BJ (cell line): ENCODE measurements at regions not wholly inside any gene's neighbourhood (a gene's known extent, or its start where the extent isn't known, plus 50 kb on each side); places are given as distances from the start of the nearest gene placed in this dataset.

Source experiments
- CTCF ChIA-PET: fragments of 350-600 bp; formaldehyde crosslinking; extraction: SDS; loops from one replicate; lab custom pipeline; 2021; ENCODE audit warnings: antibody characterized with exemption, inconsistent platforms; lab: Yijun Ruan, JAX
- POLR2A ChIA-PET: fragments of 300-600 bp; sonication (Branson Sonifier 250); formaldehyde crosslinking; extraction: SDS; loops from one replicate; lab custom pipeline; 2021; ENCODE audit warnings: antibody characterized with exemption; lab: Charles Lee
- DNase-seq: peaks from one replicate; pipeline ENCODE4 v3.0.0-alpha.2; 2011; ENCODE audit warnings: low read depth
- H3K27me3 ChIP-seq: 2 replicates; pipeline ENCODE4 v1.6.0; 2011; ENCODE audit warnings: low read length; ENCODE audit not compliant: control insufficient read depth, insufficient read depth
- H3K36me3 ChIP-seq: 2 replicates; pipeline ENCODE4 v1.5.1; 2011; ENCODE audit warnings: low read length; ENCODE audit not compliant: control insufficient read depth, insufficient read depth
- H3K4me3 ChIP-seq: 2 replicates; pipeline ENCODE4 v1.5.1; 2011; ENCODE audit warnings: low read depth, mild to moderate bottlenecking, control low read depth, low read length
- TF ChIP-seq, protein P1 (sequence below): IDR thresholded peaks from 2 replicates; pipeline ENCODE4 v1.5.1; 2011; ENCODE audit warnings: low read depth, mild to moderate bottlenecking, control low read depth, inconsistent platforms, low read length, moderate library complexity; ENCODE audit not compliant: insufficient read depth

DNA sequence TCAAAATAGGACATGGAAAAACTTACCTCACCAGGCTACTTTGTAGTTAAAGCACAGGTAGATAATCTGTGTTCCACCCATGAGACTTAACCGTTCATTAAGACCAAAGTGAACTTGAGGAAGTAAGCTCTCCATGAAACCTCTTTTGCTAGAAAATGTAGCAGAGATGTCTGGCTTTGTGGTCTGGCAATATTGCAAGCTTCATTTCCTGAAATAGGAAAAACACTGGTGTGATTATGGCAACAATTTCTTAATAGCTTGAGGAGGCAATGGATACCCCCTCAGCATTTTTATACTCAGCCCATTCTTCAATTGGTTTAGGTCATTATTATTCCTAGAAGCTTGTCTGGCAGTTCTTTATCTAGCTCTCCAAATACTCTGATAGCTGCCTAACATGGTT is 957.3 kb downstream of the IGSF11 start:
- Histone ChIP-seq H3K27me3 (no peaks in the 10 kb centered on the region), H3K36me3 (no peaks in the 10 kb centered on the region), H3K4me3 (no peak overlapping the region)
- DNase-seq = no peak
- CTCF ChIA-PET = no interaction called here
- TF ChIP-seq, protein P1, sequence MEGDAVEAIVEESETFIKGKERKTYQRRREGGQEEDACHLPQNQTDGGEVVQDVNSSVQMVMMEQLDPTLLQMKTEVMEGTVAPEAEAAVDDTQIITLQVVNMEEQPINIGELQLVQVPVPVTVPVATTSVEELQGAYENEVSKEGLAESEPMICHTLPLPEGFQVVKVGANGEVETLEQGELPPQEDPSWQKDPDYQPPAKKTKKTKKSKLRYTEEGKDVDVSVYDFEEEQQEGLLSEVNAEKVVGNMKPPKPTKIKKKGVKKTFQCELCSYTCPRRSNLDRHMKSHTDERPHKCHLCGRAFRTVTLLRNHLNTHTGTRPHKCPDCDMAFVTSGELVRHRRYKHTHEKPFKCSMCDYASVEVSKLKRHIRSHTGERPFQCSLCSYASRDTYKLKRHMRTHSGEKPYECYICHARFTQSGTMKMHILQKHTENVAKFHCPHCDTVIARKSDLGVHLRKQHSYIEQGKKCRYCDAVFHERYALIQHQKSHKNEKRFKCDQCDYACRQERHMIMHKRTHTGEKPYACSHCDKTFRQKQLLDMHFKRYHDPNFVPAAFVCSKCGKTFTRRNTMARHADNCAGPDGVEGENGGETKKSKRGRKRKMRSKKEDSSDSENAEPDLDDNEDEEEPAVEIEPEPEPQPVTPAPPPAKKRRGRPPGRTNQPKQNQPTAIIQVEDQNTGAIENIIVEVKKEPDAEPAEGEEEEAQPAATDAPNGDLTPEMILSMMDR = no peak
- POLR2A ChIA-PET = no interaction called here

DNA sequence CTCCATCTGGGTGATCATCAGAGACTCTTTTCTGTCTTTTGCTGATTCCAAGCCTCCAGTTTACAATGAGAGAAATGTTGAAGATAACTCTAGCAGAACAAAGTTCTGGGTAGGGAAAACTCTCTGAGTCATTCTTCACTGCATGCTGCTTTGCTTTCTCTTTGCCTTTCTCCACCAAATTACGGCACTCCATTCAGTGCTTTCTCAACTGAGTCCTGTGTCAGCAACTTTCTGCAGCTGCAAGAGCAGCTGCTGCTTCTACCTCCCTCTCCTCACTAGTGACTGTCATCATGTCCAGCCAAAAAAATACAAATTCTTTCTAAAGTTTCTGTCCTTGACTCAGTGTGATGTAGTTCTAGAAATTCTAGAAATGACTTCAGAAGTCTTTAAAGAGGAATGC is 953.8 kb downstream of the IGSF11 start:
- ChIA-PET POLR2A (no interaction called here), CTCF (no interaction called here)
- no peak overlapping the region for H3K4me3 ChIP-seq
- TF ChIP-seq, protein P1 = no peak
- H3K36me3 ChIP-seq = no peaks in the 10 kb centered on the region
- no peak for DNase-seq
- no peaks in the 10 kb centered on the region for H3K27me3 ChIP-seq

DNA sequence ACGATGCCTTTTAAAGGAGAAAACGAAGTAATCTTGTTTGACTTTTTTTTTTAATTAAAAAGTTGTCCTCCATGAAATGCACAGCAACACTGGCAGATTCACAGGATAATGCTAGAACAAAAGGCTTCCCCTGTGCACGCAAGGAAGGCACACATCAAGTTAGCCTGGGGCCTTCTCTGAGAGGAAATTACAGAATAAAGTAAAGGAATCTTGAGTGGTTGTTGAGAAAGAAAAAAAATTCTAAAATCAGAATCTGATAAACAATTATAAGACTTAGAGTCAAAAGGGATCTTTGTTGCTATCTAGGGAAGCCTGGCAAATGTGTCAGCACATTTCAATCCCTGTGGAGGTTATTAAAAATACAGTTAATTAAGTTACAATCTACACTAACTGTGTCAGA is 946.0 kb downstream of the IGSF11 start:
- CTCF ChIA-PET = no interaction called here
- no peak overlapping the region for H3K4me3 ChIP-seq
- POLR2A ChIA-PET = no interaction called here
- H3K36me3 ChIP-seq = no peaks in the 10 kb centered on the region
- DNase-seq = no peak
- TF ChIP-seq, protein P1 = no peak
- no peaks in the 10 kb centered on the region for H3K27me3 ChIP-seq

DNA sequence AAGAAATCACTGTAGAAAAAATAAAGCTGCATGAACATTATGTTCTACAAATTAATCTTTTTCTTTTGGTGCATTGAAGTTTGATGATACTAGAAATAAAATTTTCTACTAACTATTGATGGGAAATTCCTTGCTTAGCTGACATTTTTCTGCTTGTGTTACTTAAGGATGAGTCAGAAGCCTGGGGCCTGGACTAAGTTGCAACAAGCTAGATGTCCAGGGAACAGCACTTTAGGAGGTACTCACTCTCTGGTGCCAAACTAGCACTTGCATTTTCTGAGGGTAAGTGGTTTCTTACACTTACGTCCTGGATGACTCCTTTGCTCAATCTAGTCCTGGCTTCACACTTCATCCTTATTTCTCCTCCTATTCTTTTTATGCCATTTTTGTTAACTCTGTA is 945.1 kb downstream of the IGSF11 start:
- ChIA-PET CTCF (no interaction called here), POLR2A (no interaction called here)
- DNase-seq = no peak
- no peaks in the 10 kb centered on the region for H3K36me3 ChIP-seq
- no peaks in the 10 kb centered on the region for H3K27me3 ChIP-seq
- TF ChIP-seq, protein P1 = no peak
- H3K4me3 ChIP-seq = no peak overlapping the region

DNA sequence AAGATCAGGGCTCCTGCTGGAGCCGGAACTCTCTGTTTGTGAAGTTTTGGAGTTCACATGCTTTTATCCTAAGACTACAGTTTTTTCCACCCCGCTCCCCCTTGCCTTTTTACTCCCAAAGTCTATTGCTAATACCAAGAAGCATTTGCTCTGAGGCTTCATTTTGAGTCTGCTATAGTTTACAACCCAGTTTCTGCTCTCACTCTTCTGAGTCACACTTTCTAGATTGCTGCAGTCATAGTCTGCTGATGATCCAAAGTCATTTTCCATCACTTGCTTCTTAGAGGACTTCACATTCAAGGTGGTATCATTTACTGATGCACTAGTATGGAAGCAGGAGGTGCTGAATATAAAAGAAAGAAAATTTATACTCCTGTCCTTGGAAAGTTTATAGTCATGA is 937.4 kb downstream of the IGSF11 start:
- no peak overlapping the region for H3K4me3 ChIP-seq
- no peak for DNase-seq
- CTCF ChIA-PET = no interaction called here
- POLR2A ChIA-PET = no interaction called here
- H3K36me3 ChIP-seq = no peaks in the 10 kb centered on the region
- TF ChIP-seq, protein P1 = no peak
- H3K27me3 ChIP-seq = no peaks in the 10 kb centered on the region
